GM19035 (cell line): ENCODE measurements at regions not wholly inside any gene's neighbourhood (a gene's known extent, or its start where the extent isn't known, plus 50 kb on each side); places are given as distances from the start of the nearest gene placed in this dataset.
"Not testable (repeated sequence)": the region's sequence is repeated elsewhere in the genome, so short reads cannot be mapped to it uniquely, and the experiment has no call there.

Source experiments
- ATAC-seq: cut with Tn5 transposase; IDR thresholded peaks from one replicate; pipeline ENCODE4 v1.9.1; 2021; ENCODE audit not compliant: unreplicated experiment

GRCh38 chr14:105731221-105731985 lies 205.0 kb downstream of the TMEM121 start:
- not testable (repeated sequence) for ATAC-seq

GRCh38 chr14:105733081-105734065 lies 207.0 kb downstream of the TMEM121 start:
- ATAC-seq = no peak

GRCh38 chr14:105734241-105734640 lies 207.9 kb downstream of the TMEM121 start:
- not testable (repeated sequence) for ATAC-seq

- not testable (repeated sequence) for ATAC-seq
Observed at GRCh38 chr14:105736331-105736730, 209.9 kb downstream of the TMEM121 start.

GRCh38 chr14:105737504-105738246 lies 211.3 kb downstream of the TMEM121 start:
- ATAC-seq = no peak

- ATAC-seq = no peak
Observed at GRCh38 chr14:105738638-105739037, 212.3 kb downstream of the TMEM121 start.

GRCh38 chr14:105739331-105740102 lies 213.1 kb downstream of the TMEM121 start:
- ATAC-seq = no peak

- not testable (repeated sequence) for ATAC-seq
Observed at GRCh38 chr14:105740272-105740671, 213.9 kb downstream of the TMEM121 start.

GRCh38 chr14:105740961-105741360 lies 214.6 kb downstream of the TMEM121 start:
- ATAC-seq = not testable (repeated sequence)

GRCh38 chr14:105741707-105742530 lies 215.5 kb downstream of the TMEM121 start:
- not testable (repeated sequence) for ATAC-seq

- ATAC-seq = no peak
Observed at GRCh38 chr14:105742531-105742848, 216.1 kb downstream of the TMEM121 start.

GRCh38 chr14:105742904-105743701 lies 216.7 kb downstream of the TMEM121 start:
- ATAC-seq = not testable (repeated sequence)

- ATAC-seq = not testable (repeated sequence)
Observed at GRCh38 chr14:105744213-105744787, 217.9 kb downstream of the TMEM121 start.

- no peak for ATAC-seq
Observed at GRCh38 chr14:105745433-105746123, 219.2 kb downstream of the TMEM121 start.

GRCh38 chr14:105746124-105746514 lies 219.7 kb downstream of the TMEM121 start:
- ATAC-seq = no peak

GRCh38 chr14:105746800-105747502 lies 220.6 kb downstream of the TMEM121 start:
- not testable (repeated sequence) for ATAC-seq
